NCI-H2227 (cell line): ENCODE measurements at regions not wholly inside any gene's neighbourhood (a gene's known extent, or its start where the extent isn't known, plus 50 kb on each side); places are given as distances from the start of the nearest gene placed in this dataset.

ENCODE experiments used
- DNase-seq: peaks from one replicate; lab custom pipeline; 2025; ENCODE audit not compliant: unreplicated experiment; lab: John Stamatoyannopoulos, UW

DNA sequence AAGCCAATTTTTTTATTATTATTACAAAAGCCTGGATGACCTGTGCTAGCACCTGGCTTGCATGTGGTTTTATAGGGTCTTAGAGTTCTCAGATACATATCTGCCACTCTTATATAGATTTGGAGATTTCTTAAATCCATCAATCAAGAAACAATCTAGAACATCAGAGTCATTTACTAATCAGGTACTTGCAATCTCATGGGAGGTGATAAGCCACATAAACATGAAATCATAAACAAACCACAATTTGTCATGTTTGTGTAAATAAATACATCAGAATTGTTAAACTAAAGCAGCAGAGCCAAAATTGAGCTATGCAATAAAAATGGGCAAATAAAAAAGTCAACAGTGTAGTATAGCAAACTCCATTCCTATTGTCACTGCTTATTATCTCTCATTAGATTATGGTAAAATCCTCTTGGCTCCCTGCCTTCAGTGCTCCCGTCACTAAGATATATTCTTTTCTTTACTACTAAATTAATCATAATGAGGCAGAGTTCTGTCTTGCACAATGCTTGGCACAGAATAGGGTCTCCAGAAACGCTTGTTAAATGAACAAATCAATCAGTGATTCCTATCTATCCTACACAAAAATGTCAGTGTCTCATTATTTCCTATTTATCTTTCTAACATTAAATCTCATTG is 108.7 kb upstream of the TTC29 start:
- no peak for DNase-seq

DNA sequence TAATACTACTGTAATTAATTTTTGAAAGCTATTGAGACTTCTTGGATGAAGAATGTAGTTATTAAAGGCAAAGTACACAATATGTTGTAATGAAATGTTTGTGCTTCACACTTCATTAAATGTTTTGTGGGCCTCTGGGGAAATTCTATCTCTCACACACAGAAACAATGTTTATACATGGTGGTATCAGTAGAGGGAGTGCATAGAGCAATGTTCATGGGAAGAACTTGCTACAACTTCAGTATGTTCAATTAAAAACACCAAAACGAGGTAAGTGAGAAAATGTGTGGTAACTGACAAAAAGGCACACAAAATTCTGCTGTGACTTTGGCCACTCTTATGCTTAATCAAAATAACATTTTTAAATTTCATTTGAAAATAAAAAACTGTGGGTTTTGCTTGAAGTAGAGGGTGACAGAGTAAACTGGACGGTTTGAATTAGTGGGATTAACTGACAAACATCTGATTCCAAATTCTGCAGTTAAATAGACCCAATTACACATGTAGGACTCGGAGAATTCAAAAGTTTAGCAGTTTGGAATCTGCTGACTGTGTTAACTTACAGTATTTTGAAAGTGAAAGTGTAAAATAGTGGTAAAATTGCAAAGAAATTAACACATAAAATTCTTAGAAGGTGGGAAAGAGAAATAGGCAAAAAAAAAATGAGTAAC is 111.4 kb upstream of the TTC29 start:
- no peak for DNase-seq

DNA sequence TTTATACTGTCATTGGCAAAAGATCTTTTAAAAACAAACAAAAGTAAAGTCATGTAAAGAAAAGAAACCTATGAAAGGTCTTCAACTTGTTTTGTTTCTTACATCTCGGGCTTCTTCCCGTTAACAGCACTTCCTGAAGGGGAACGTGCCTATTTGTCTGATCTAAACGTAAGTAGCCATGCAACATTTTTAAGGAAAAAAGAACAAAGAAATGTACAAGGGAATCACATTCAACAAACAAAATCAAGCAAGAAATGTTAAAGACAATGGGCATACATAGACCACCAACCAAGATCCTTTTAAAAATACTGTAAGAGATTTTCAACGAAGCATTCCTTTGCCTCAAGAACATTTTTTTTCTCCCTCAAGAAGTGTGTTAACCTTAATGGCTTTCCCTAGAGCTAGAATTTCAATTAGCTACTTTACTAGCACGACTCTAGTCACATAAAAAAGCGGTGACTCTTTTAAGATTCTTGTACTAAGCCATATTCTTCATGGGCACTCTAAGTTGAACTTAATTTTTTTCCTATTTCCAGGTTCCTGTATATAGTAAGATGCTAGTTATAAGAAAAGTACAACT is 112.0 kb upstream of the TTC29 start:
- no peak for DNase-seq

DNA sequence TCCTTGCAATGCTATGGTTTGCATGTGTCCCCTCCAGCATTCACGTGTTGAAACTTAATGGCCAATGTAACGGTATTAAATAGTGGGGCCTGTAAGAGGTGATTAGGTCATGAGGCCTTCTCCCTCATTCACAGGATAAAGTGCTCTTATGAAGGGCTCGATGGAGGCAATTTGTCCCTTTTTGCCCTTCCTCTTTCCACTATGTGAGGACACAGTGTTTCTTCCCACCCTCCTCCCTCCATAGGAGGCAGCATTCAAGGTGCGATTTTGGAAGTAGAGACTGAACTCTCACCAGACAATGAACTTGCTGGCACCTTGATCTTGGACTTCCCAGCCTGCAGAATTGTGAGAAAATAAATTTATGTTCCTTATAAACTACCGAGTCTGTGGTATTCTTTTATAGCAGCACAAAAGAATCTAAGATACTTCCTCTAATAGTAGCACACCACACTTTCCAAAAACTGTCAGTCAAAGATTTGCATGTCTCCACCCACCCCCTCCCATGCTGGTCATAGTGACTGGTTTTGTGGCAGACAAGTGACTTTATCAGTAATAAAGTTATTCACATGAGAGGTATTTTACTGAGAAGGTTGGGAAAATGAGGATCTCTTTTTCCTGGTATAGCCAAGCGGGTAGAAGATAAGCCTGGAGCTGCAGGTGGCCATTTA is 113.5 kb upstream of the TTC29 start:
- no peak for DNase-seq

DNA sequence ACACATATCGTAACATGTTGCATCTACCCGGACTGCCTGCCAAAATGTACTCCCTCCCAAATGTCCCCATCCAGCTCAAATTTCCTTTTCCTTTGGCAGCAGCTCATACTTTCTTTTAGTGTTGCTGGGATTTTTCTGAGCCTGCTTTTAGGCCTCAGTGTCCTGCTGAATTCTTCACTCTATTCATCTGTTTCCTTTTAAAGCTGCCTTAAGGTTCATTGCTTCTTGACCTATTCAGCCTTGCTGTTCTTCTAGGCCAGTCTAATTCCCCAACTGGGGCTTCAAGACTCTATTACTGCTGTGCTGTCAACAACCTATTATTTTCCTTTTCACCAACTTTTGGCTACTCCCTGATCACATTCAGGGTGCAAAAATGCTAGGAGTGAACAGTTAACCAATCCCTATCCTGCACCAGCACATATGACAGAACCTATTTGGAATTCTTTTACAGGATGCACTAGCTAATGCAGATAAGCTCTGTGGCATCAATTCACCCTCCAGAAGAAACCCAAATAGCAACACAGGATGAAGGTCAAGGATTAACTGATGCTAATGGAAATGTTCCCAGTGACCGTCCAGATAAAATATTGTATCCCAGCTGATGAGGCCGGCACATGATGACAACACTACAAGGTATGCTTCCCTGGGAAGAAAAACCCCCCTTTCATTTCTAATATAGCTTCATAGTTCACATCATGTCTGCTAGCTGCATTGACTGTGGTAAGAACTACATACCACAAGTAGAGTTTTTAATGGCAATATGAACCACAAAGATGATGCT is 114.7 kb upstream of the TTC29 start:
- no peak for DNase-seq

DNA sequence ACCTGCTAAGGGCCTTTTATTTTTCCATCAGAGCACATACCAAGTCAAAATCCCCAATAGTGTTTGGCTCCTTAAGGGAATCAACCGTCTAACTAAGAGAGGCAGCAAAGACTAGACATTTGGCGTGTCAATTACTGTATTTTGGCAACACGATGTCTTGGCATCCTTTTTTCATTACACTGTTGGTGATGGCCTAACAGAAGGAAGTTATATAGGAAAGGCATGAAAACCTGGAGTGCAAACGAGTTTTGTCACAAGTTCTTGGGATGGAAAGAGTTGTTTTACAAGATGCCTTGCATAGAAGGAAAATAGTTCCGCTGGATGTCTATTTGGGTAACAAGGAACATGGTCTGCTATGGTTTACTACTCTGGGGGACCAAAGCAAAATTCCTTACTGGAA is 119.2 kb upstream of the TTC29 start:
- DNase-seq = no peak

DNA sequence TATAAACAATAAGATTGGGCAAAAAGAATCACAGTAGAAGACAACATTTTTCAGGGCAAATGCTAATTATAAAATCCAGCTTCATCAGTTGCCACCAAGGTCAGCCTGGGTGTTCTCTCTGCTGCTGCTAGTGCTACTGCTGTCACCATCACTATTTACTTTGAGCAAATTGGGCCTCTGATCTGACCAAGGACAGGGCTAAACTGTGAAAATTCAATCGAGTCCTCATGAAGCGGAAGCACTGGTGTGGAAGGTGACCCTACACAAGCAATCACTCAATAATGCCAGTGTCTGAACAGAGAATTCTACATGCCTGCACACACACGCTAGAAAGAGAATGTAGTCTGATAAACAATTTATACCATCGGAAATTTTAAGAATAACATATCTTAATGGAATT is 122.9 kb upstream of the TTC29 start:
- DNase-seq = no peak

DNA sequence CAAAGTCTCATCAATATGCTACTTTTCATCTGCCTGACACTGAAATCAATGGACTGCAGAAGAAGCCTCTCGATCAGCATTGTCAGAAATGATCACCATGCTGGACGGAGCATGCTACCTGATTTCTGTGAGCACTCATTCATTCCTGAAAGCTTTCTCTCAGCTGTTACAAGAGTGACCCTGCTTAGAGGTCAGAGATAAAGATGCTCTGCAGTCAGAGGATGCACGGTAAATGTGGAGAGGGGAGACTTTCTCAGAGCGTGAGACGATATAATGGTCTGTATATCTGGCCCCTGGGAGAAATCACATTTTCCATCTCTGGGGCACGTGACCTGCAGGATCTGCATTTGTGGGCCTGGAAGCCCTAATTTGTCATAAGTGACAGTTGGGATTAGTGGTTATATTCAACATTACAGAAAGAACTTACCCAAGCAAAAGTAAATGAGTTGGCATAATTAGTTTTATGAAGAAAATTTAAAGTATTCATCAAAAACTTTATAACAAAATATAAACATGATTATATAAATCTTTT is 125.6 kb upstream of the TTC29 start:
- DNase-seq = no peak

DNA sequence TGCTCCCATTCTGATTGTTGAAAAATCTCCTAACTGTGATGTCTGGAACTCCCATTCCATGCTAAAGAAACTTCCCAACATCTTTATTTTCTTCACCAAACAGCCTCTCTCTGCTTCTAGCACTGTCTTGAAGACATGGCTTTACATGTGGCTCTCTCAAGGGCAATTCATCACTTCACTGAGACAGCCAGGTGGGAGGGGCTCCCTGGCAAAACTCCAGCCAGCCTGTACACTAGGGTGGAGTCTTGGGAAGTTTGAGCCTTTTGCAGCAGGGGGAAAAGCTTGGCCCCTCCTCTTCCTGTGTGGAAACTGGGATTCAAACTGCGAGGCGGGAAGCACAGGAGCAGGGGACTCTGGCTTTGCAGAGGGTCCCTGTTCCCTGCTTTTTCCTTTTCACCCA is 130.5 kb upstream of the TTC29 start:
- no peak for DNase-seq

DNA sequence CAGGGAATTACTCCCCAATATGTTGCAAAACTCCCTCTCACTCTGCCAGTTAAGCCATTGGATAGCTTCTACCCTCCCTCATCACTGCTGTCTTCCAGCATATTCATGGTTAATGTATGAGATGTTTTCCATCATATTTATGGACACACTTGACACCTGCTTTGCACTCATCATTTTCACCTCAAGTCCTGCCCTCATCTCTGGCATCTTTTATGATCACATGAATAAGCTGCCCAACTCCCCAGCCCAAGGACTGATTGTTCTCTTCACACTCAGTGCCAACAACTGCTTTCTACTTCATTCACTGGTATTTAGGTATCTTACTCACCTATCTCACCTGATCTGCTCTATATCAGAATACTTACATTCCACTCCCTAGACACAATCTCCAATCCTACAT is 131.1 kb upstream of the TTC29 start:
- DNase-seq = no peak

DNA sequence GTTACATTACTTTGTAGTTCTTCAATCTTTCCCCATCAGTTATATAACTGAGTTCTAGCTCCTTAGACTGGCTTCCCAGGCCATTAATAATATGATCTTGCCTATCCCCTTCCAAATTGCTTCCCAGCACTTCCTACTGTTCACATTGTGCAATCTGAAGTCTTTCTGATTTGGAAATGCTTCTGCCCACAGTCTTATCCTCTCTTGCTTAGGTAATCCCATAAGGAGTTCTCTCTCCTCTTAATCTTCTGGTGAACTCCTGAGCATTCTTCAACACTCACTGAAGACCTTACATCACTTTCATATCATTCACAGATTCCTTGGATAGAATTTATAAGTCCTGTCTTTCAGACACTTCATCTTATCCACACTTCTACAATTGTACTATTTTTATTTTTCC is 132.7 kb upstream of the TTC29 start:
- no peak for DNase-seq

DNA sequence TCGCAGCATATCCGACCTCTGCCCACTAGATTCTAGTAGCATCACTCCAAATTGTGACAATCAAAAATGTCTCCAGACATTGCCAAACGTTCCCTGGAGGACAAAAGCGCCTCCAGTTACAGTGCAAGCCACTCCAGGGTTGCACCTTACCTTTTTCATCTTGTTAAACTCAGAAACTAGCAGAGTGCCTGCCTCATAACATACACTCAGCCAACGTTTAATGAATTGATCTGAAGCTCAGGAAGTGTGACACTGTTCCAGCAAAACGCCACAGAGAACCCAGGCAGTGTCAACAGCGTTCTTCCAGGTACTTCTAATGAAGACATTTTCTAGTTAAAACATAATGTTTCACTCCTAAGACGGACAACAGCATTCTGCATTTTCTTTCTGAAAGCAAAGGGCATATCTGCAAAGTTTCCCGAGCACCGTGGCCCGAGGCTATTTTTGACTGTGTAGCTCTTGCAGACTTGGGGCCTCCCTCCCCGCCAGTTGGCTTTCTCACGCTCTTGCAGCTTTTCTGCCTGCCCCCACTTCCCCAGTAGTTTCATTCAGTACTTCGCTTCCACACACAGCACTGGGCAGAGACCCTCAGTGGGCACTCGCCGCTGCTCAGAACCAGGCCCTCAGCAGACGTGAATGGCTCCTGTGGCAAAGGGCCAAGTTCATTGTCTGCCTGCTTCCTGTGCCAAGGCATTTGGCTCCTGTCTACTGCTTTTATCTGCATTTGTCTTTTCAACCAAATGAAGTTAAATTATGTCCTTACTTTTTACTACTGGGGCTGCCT is 133.4 kb upstream of the TTC29 start:
- DNase-seq = no peak

DNA sequence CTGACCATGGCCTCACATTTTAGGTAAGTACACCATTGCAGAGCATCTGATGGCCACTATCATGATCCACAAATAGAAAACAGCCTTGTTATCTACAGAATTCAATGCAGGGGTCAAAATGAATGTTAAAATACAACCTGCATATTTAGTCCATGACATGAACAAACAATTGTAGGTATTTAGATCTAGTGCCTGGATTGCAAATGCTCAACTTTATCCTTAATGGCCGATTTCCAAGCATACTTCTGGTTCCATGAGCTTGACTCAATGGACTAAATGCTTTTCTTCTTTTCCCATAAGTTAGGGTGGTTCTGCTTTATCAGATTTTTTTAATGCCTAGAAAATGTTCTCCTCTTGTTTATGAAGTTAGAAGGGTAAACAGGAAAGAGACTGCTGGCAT is 139.2 kb upstream of the TTC29 start:
- no peak for DNase-seq

DNA sequence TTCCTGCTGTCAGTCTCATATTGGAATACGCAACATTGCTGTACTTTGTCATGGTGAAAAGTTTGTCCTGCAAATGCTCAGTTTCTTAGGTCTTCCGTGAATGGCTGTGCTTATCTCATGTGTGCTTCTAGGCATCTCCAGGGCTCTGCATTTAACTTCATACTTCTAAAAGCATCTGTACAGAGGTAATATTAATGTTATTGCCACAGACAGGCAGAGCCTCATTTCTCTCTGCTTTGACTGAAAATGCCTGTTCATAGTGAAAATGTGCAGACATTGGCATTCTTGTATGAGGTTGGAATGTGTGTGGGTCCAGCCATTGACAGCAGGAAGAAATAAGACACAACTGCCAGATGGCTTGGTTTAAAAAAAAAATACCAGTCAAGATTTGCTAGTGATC is 140.1 kb upstream of the TTC29 start:
- DNase-seq = no peak

DNA sequence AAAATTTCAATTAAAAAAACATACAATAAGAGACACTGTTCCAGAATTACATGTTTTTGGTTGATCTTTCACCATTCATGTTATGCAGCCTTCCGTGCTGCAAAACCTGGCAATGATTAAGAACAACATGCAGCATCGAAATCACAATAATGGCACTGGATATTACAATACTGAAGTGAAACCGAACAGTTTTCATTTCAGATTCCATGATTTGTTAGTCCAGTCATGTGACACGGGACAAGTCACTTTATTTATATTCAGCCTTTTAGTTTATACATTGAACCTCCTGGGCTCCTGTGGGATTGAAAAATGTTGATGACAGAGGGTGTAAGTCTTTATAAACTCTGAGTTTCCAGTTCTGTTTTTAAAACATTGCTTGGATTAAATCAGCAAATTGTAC is 142.5 kb upstream of the TTC29 start:
- no peak for DNase-seq

DNA sequence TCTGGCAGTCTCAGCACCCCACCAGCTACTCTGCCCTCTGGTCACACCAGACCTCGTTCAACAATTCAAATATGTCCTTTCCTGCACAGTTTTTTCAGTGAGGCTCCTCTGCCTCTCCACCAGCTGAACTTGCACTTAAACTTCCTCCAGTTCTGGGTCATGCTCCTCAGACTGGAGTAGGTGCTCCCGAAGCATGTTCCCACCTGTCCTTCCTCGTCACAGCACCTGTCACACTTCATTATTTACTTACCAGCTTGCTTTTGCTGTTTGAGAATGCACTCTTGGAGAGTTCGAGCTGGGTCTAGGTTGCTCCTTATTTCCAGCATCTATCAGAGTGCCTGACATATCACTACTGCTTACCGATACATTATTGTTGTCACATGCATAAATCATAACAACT is 144.8 kb upstream of the TTC29 start:
- no peak for DNase-seq

DNA sequence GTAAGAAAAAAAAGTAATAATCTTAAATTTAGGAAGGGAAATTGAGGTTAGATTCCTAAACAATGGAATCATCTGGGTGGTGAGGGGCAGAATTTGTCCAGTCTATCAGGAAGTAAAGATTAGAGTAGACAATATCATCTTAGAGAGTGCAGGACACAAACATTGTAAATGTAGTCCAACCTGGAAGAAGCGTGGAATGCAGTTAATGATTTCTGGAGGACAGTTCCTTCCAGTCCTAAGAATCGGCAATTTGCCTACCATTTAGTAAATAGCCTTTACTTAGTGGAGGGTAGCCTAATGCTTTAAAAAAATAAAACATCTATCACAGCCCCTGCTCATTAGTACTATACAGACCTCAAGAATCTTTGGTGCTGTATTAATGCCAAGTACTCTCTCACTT is 147.5 kb upstream of the TTC29 start:
- DNase-seq = no peak

DNA sequence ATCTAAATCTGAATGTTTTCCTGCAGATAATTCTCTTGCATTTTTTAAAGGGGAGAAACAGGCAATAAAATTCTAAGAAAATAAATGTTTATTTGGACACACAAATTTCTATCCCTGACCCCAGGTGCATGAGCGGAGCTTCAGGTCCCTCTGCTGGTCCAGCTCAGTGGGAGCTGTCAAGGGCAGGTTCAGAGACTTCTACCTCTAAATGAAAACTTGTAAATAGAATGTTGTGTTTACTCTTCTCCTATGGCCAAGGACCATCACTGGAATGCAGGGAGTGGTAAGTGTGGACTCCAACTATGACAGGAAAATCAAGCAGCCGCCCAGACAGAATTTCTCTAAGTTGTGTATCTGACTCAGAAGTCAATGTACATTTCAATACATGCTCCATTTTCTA is 148.6 kb upstream of the TTC29 start:
- DNase-seq = no peak

DNA sequence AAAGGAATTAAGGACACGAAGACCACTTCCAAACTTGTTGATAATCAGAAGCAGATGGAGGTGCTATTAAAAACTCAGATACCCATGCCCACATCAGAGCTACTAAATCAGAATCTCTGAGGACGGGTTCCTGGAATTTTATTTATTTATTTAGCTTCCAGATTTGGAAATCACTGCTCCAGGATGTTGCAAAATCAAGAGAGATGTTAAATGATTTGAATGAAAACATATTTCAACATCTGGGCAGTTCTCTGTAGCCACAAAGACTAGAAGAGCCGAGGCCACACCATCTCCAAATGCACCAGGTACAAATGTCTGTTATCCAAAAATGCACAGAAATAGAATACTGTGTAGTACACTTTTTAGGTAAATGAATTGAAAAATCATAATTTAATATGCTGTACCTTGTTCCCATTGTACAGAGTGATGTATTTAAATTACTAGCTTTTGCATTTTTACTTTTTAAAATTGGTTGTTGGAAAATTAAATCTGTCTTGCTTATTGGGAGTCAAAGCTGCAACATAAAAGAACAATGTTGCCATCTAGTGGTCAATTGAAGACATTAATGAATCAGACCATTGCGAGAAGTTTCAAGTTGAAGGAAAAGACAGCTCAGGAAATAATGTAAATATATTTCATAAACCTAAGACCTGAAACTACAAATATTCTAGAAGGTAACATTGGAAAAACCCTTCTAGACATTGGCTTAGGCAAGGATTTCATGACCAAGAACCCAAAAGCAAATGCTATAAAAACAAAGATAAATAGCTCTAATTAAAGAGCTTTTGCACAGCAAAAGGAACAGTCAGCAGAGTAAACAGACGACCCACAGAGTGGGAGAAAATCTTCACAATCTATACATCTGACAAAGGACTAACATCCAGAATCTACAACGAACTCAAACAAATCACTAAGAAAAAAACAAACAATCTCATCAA is 151.3 kb upstream of the TTC29 start:
- DNase-seq = peak; percentile 0
